K562 (cell line): ENCODE measurements at regions not wholly inside any gene's neighbourhood (a gene's known extent, or its start where the extent isn't known, plus 50 kb on each side); places are given as distances from the start of the nearest gene placed in this dataset.

ENCODE experiments used
- ATAC-seq: fragments of 200-7000 bp; cut with Tn5 transposase; 3 replicates; pipeline ENCODE4 v1.9.1; 2020; ENCODE audit warnings: moderate library complexity
- BruUV-seq: library from RNA; stranded (reverse); fragments of 400-500 nt; replicated peaks from 2 replicates; lab custom pipeline; 2021; lab: Mats Ljungman, UMichigan
- CTCF ChIA-PET: fragments of 300-600 bp; formaldehyde crosslinking; extraction: SDS; loops from one replicate; lab custom pipeline; 2021; ENCODE audit warnings: low intra/inter-chr PET ratio; lab: Yijun Ruan, JAX
- POLR2A ChIA-PET: fragments of 300-600, 350-650 bp; sonication (Branson Sonifier 250); formaldehyde crosslinking; extraction: SDS; loops from one replicate; lab custom pipeline; 2021; ENCODE audit warnings: antibody characterized with exemption, inconsistent platforms; lab: Yijun Ruan, JAX
- DNase-seq, 4 experiments: peaks; one replicate each; pipeline versions ENCODE4 v3.0.0 to v3.0.0-alpha.2; 2011 to 2018; ENCODE audit warnings: low spot score in 3 of 4, mixed read lengths in 3 of 4; ENCODE audit errors: extremely low read depth in 1 of 4
- FAIRE-seq: peaks from 2 replicates; lab custom pipeline; 2011; peaks lifted over from hg19 to GRCh38; lab: Jason Lieb, UNC
- H2AFZ ChIP-seq: 2 replicates; pipeline ENCODE4 v1.6.0; 2011; ENCODE audit warnings: low read depth, low read length, control low read depth, inconsistent platforms
- H3K27ac ChIP-seq: fragments of 200-600 bp; 3 replicates; pipeline ENCODE4 v1.8.0; 2011; ENCODE audit warnings: low read depth, mild to moderate bottlenecking, control low read depth, inconsistent platforms, low read length, moderate library complexity, mixed read lengths; ENCODE audit errors: extremely low read depth
- H3K27me3 ChIP-seq, 2 experiments: fragments of 300-600 bp in 1 of 2; 2 replicates in 1 of 2; 3 replicates in 1 of 2; pipeline versions ENCODE4 v1.6.0 to v1.8.0; 2011; ENCODE audit warnings: inconsistent platforms in 2 of 2, low read length in 2 of 2, mild to moderate bottlenecking in 1 of 2, mixed read lengths in 1 of 2, moderate library complexity in 1 of 2; ENCODE audit not compliant: control insufficient read depth in 2 of 2, insufficient read depth in 2 of 2
- H3K36me3 ChIP-seq: fragments of 300-600 bp; 3 replicates; pipeline ENCODE4 v1.8.0; 2011; ENCODE audit warnings: mild to moderate bottlenecking, low read length, inconsistent platforms; ENCODE audit not compliant: control insufficient read depth, insufficient read depth
- H3K4me1 ChIP-seq, 2 experiments: fragments of 200-600 bp in 1 of 2; replicated peaks in 1 of 2; 2 replicates in 1 of 2; 3 replicates in 1 of 2; pipeline versions ENCODE4 v1.5.1 to v1.8.0; 2011; ENCODE audit warnings: inconsistent platforms in 2 of 2, low read length in 2 of 2, mild to moderate bottlenecking in 1 of 2, mixed read lengths in 1 of 2, moderate library complexity in 1 of 2; ENCODE audit not compliant: control insufficient read depth in 2 of 2, insufficient read depth in 2 of 2
- H3K4me2 ChIP-seq: 2 replicates; pipeline ENCODE4 v1.6.1; 2011; ENCODE audit warnings: low read length, control low read depth, inconsistent platforms, mixed read lengths; ENCODE audit not compliant: insufficient read depth
- H3K4me3 ChIP-seq: fragments of 200-600 bp; sonication (generic), shearing (Covaris generic); 2 replicates; pipeline ENCODE4 v1.5.1; 2016; ENCODE audit warnings: control low read depth, inconsistent platforms
- H3K79me2 ChIP-seq: fragments of 200-600 bp; 3 replicates; pipeline ENCODE4 v1.8.0; 2011; ENCODE audit warnings: low read length, inconsistent platforms; ENCODE audit not compliant: control insufficient read depth, insufficient read depth
- H3K9ac ChIP-seq, 2 experiments: 2 replicates each; pipeline versions ENCODE4 v1.6.0 to v1.6.1; 2011; ENCODE audit warnings: low read depth in 2 of 2, low read length in 2 of 2, control low read depth in 1 of 2, inconsistent platforms in 1 of 2, mild to moderate bottlenecking in 1 of 2, mixed read lengths in 1 of 2; ENCODE audit not compliant: insufficient read depth in 1 of 2
- H3K9me1 ChIP-seq: one replicate; pipeline ENCODE4 v1.6.0; 2011; ENCODE audit warnings: inconsistent platforms, mild to moderate bottlenecking, low read length, moderate library complexity; ENCODE audit not compliant: control insufficient read depth, insufficient read depth
- H3K9me3 ChIP-seq: replicated peaks from 2 replicates; pipeline ENCODE4 v1.5.1; 2011; ENCODE audit warnings: low read depth, low read length, inconsistent platforms; ENCODE audit not compliant: control insufficient read depth, insufficient read depth
- H4K20me1 ChIP-seq: replicated peaks from 2 replicates; pipeline ENCODE4 v1.6.1; 2011; ENCODE audit warnings: low read length, inconsistent platforms, mixed read lengths; ENCODE audit not compliant: control insufficient read depth, insufficient read depth
- CTCFL ChIP-seq: IDR thresholded peaks from 2 replicates; pipeline ENCODE4 v1.6.1; 2011; ENCODE audit warnings: borderline replicate concordance, low read depth, mild to moderate bottlenecking, moderate library complexity, low read length; ENCODE audit not compliant: insufficient read depth, poor library complexity, severe bottlenecking
- CXXC5 ChIP-seq: fragments of 250-450 bp; sonication (Bioruptor Pico); IDR thresholded peaks from 2 replicates; pipeline ENCODE4 v1.8.0; 2022; ENCODE audit warnings: inconsistent platforms, mild to moderate bottlenecking, moderate library complexity
- EP400 ChIP-seq: fragments of 450-650 bp; IDR thresholded peaks from 2 replicates; pipeline ENCODE4 v1.6.1; 2017; ENCODE audit warnings: antibody characterized with exemption, mild to moderate bottlenecking, moderate library complexity
- GATAD2A ChIP-seq: fragments of 450-650 bp; IDR thresholded peaks from 2 replicates; pipeline ENCODE4 v1.6.1; 2017
- KDM1A ChIP-seq, 2 experiments: fragments of 450-650 bp; IDR thresholded peaks; 2 replicates each; pipeline ENCODE4 v1.6.1; 2016; ENCODE audit warnings: mild to moderate bottlenecking in 2 of 2
- SIX5 ChIP-seq, 2 experiments: IDR thresholded peaks; 2 replicates each; pipeline ENCODE4 v1.6.1; 2011; ENCODE audit warnings: low read length in 2 of 2, borderline replicate concordance in 1 of 2, low read depth in 1 of 2, mild to moderate bottlenecking in 1 of 2, moderate library complexity in 1 of 2; ENCODE audit not compliant: insufficient read depth in 1 of 2
- ZBTB12 ChIP-seq: fragments of 250-450 bp; sonication (Bioruptor Pico); IDR thresholded peaks from 2 replicates; pipeline ENCODE4 v1.4.0; 2020
- ZBTB2 ChIP-seq: fragments of 450-650 bp; IDR thresholded peaks from 2 replicates; pipeline ENCODE4 v1.6.1; 2016; ENCODE audit warnings: antibody characterized with exemption
- ZNF121 ChIP-seq: sonication (generic); formaldehyde crosslinking; conservative IDR thresholded peaks from 2 replicates; pipeline ENCODE4 v1.8.0; 2022; ENCODE audit warnings: missing genetic modification reagents
- ZNF23 ChIP-seq: fragments of 250-450 bp; sonication (Bioruptor Pico); IDR thresholded peaks from 2 replicates; pipeline ENCODE4 v1.4.0; 2020; ENCODE audit warnings: mild to moderate bottlenecking
- WGBS: fragments of 100-300 bp; shearing (Covaris generic); methylation state at CpG from one replicate; pipeline ENCODE4 v1.1.6; 2016; ENCODE audit warnings: low coverage, mixed read lengths; ENCODE audit not compliant: insufficient coverage; ENCODE audit errors: missing lambda C conversion rate; 5-methylcytosine and 5-hydroxymethylcytosine counted together
- in situ Hi-C: fragments of 300-500 bp; cut with MboI; formaldehyde crosslinking; loops from 4 replicates; pipeline ENCODE4 v1.15.0; 2018; ENCODE audit warnings: inconsistent platforms, mixed read lengths
- intact Hi-C: fragments of 100-400 bp; cut with micrococcal nuclease; formaldehyde crosslinking; loops from 2 replicates; pipeline ENCODE4 v1.14.2; 2022

GRCh38 chr2:146158072-146158674 lies 1638.3 kb upstream of the ZEB2 start:
- no peak for FAIRE-seq
- no TSS peak for BruUV-seq

More at GRCh38 chr2:146158072-146158674, 1638.3 kb upstream of the ZEB2 start:
- Histone ChIP-seq H3K27me3 (no peaks in the 10 kb centered on the region), H3K79me2 (no peaks in the 10 kb centered on the region), H3K9me1 (no peaks in the 10 kb centered on the region), H3K27ac (no peak overlapping the region), H3K4me2 (no peak overlapping the region), H3K4me1 (no peaks in the 10 kb centered on the region), H3K4me3 (no peak overlapping the region), H2AFZ (no peak overlapping the region), H3K9ac (no peak overlapping the region), H3K9me3 (no peaks in the 10 kb centered on the region), H4K20me1 (no peaks in the 10 kb centered on the region), H3K36me3 (no peaks in the 10 kb centered on the region)
- intact Hi-C loops: no loop called here
- WGBS: 9% methylated on average over 3 of the region's 3 CpGs
- DNase-seq: no peak
- no peak for ATAC-seq
- POLR2A ChIA-PET: no interaction called here
- in situ Hi-C loops: no loop called here
- CTCF ChIA-PET: no interaction called here
- TF ChIP-seq SIX5 (IDR thresholded peaks at IDR 0.05; ENCODE audit: borderline replicate concordance in 1 of 2, insufficient read depth in 1 of 2, low read depth in 1 of 2, low read length in 2 of 2) (no peak), GATAD2A (no peak), ZBTB2 (no peak), ZNF23 (no peak), ZBTB12 (CRISPR knock-in tag) (no peak), CTCFL (no peak), KDM1A (IDR thresholded peaks at IDR 0.05) (no peak), ZNF121 (CRISPR knock-in tag) (no peak), CXXC5 (CRISPR knock-in tag) (no peak), EP400 (no peak)
